Muscle layer of duodenum (tissue), 2 donors: ENCODE measurements at regions not wholly inside any gene's neighbourhood (a gene's known extent, or its start where the extent isn't known, plus 50 kb on each side); places are given as distances from the start of the nearest gene placed in this dataset.

Experiments used
- H3K27ac ChIP-seq: one replicate; pipeline ENCODE4 v1.7.0; 2013; ENCODE audit warnings: mild to moderate bottlenecking, low read length
- H3K27me3 ChIP-seq: one replicate; pipeline ENCODE4 v1.7.0; 2013; ENCODE audit warnings: low read depth, mild to moderate bottlenecking, control low read depth, low read length
- H3K36me3 ChIP-seq, 2 donors: one replicate each; pipeline ENCODE4 v1.7.0; 2013; ENCODE audit warnings: low read length in 2 of 2, control low read depth in 1 of 2, mild to moderate bottlenecking in 1 of 2; ENCODE audit not compliant: insufficient read depth in 2 of 2, control insufficient read depth in 1 of 2
- H3K4me1 ChIP-seq, 2 donors: one replicate each; pipeline ENCODE4 v1.7.0; 2013; ENCODE audit warnings: low read length in 2 of 2, mild to moderate bottlenecking in 2 of 2, control low read depth in 1 of 2, moderate library complexity in 1 of 2; ENCODE audit not compliant: insufficient read depth in 2 of 2, control insufficient read depth in 1 of 2
- H3K4me3 ChIP-seq, 2 donors: one replicate each; pipeline ENCODE4 v1.7.0; 2013; ENCODE audit warnings: low read length in 2 of 2, low read depth in 1 of 2, mild to moderate bottlenecking in 1 of 2
- H3K9me3 ChIP-seq, 2 donors: one replicate each; pipeline ENCODE4 v1.7.0; 2013; ENCODE audit warnings: low read length in 2 of 2, control low read depth in 1 of 2, mild to moderate bottlenecking in 1 of 2; ENCODE audit not compliant: control insufficient read depth in 1 of 2
- donor health status: healthy.

DNA sequence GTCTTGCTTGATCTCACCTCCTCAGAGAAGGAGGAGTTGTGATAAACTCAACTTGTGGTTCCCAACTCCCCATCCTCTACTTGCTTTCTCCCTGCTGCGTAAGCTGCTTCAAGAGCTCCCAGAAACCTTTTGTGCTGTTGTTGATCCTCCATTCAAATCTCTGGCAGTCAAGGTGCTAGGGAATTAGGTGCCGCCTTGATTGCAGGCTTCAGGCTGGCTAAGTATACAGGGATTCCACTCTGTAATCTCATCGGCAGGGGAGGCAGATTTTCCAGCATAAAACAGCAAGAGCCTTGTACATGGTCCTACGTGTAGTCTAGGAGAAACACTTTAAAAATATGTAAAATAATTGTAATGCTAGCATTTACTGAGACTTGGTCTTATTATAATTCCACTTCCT lies 116.2 kb upstream of the DDX18 start:
- H3K9me3 ChIP-seq, result no peaks in the 10 kb centered on the region
- H3K36me3 ChIP-seq, result no peaks in the 10 kb centered on the region
- H3K27ac ChIP-seq, result no peak overlapping the region
- no peaks in the 10 kb centered on the region for H3K4me1 ChIP-seq
- no peaks in the 10 kb centered on the region for H3K27me3 ChIP-seq
- H3K4me3 ChIP-seq, result no peak overlapping the region

DNA sequence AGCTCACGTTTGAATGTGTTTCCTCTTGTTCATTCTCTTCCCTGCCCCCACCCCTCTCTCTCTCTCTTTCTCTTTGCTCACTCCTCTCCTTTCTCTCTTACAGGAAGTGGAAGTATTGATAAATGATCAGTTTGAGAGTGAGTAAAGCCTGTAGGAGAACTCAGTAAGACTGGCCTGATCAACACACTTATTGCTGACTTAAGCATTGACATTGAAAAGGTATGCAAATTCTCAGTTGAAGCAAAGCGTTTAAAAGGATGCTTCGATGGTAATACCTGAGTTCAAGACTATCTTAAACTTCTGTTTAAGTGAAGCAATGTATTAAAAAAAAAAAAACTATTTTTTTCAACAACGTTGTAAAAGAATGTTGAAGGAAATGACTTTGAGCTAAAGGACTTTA lies 115.7 kb upstream of the DDX18 start:
- H3K4me1 ChIP-seq, result no peaks in the 10 kb centered on the region
- H3K27me3 ChIP-seq, result no peaks in the 10 kb centered on the region
- no peak overlapping the region for H3K4me3 ChIP-seq
- no peaks in the 10 kb centered on the region for H3K36me3 ChIP-seq
- no peaks in the 10 kb centered on the region for H3K9me3 ChIP-seq
- no peak overlapping the region for H3K27ac ChIP-seq

DNA sequence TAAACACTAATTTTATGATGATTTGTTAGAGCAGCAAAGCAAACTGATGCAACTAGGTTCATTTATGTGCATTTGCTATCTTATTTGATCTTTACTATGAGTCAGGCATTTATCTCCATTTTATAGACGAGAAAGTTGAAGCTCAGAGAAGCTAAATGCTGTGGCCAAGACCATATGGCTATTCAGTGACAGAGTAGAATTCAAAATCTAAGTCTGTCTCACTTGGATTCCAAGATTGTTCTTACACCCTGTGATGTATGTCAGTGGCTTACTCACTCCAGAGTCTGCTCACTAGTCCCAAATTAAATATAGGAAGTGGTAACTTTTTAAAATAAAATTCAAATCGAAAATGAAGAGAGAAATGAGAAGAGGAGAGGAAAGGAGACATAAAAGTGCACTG lies 114.0 kb upstream of the DDX18 start:
- Histone ChIP-seq H3K4me3 (no peak overlapping the region), H3K27ac (no peak overlapping the region)

DNA sequence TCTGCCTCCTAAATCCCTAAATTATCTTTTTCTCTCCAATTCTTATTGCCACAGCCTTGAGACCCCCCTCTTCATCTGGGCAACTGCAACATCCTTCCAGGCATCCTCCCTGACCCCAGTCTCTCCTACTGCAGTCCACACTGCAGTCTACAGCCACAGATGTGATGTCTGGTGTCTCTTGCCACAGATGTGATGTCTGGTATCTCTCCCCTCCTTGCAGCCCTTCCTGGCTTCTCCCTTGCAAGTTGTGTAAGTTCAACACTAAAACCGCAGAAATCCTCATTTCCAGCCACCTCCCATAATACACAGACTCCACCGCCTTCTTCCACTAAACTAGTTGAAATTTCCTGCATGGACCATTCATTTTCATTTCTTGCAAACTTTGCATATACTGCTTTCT lies 113.1 kb upstream of the DDX18 start:
- no peaks in the 10 kb centered on the region for H3K27me3 ChIP-seq
- no peaks in the 10 kb centered on the region for H3K4me1 ChIP-seq
- no peaks in the 10 kb centered on the region for H3K36me3 ChIP-seq
- H3K27ac ChIP-seq, result no peak overlapping the region
- H3K4me3 ChIP-seq, result no peak overlapping the region
- no peaks in the 10 kb centered on the region for H3K9me3 ChIP-seq

More for the DNA sequence above, 114.0 kb upstream of the DDX18 start:
- Histone ChIP-seq H3K36me3 (no peaks in the 10 kb centered on the region), H3K9me3 (no peaks in the 10 kb centered on the region), H3K27me3 (no peaks in the 10 kb centered on the region), H3K4me1 (no peaks in the 10 kb centered on the region)

DNA sequence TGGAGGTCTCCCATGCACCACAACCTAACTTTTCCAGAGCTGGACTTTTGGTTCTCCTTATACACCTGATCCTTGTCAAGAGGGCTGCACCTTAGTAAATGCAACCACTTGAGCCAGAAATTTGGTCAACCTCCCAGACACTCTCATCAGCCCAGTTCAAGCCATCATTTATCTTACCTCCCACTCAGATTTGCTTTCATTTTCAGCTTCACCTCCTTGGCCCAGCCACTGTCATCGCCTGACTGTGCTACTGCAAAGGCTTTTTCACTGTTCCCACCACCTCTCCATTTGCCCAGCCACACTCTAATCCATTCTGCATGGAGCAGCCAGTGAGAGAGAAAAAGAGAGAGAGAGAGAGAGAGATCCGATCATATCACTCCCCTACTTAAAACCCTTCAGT lies 112.4 kb upstream of the DDX18 start:
- Histone ChIP-seq H3K4me3 (no peak overlapping the region), H3K4me1 (no peaks in the 10 kb centered on the region), H3K9me3 (no peaks in the 10 kb centered on the region), H3K27me3 (no peaks in the 10 kb centered on the region), H3K36me3 (no peaks in the 10 kb centered on the region), H3K27ac (no peak overlapping the region)

DNA sequence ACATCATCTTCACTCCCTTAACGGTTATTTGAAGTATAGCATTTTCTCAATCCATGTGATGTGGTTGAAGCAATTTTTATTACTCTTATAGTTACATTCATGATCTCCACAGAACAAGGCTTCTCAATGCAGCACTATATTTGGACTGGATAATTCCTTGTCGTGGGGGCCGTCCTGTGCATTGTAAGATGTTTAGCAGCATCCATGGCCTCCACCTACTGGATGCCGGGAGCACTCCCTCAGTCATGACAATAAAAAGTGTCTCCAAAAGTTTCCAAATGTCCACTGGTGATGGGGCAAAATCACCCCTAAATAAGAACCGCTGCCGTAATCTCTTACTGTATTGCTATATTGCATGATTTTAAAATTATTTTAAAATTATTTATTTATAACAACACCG lies 110.6 kb upstream of the DDX18 start:
- H3K27ac ChIP-seq, result no peak overlapping the region
- H3K4me1 ChIP-seq, result no peaks in the 10 kb centered on the region
- H3K9me3 ChIP-seq, result no peaks in the 10 kb centered on the region

DNA sequence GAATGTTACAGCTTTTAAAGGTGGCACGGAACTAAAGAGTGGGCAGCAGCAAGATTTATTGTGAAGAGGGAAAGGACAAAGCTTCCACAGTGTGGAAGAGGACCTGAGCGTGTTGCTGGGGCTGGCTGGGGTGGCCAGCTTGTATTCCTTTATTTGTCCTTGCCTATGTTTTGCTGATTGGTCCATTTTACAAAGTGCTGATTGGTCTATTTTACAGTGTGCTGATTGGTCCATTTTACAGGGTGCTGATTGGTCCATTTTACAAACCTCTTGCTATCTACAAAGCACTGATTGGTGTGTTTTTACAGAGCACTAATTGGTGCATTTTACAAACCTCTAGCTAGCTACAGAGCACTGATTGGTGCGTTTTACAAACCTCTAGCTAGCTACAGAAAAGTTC lies 109.7 kb upstream of the DDX18 start:
- H3K4me3 ChIP-seq, result no peak overlapping the region
- no peaks in the 10 kb centered on the region for H3K4me1 ChIP-seq
- no peaks in the 10 kb centered on the region for H3K9me3 ChIP-seq
- H3K27me3 ChIP-seq, result no peaks in the 10 kb centered on the region
- H3K27ac ChIP-seq, result no peak overlapping the region
- H3K36me3 ChIP-seq, result no peaks in the 10 kb centered on the region

More for the DNA sequence above, 110.6 kb upstream of the DDX18 start:
- H3K36me3 ChIP-seq, result no peaks in the 10 kb centered on the region
- no peaks in the 10 kb centered on the region for H3K27me3 ChIP-seq
- H3K4me3 ChIP-seq, result no peak overlapping the region

DNA sequence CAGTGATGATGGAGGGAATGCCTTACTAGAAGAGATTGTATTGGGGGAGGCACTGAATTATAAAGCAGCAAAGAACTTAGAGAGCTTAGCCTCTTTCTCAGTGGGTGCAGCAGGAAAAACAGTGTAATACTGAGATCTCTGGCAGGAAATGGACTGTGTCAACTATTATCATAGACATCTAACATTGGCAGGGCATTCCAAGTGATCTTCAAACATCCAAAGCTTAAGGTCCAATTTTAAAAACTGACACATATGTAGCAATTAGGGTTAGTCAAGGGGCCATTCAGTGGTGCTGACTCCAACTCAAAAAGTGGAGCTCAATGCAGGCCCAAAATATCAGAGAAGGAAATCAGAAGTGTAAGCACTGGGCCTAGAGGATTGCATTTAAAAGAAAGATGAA lies 106.6 kb upstream of the DDX18 start:
- no peaks in the 10 kb centered on the region for H3K27me3 ChIP-seq
- H3K36me3 ChIP-seq, result no peaks in the 10 kb centered on the region
- H3K27ac ChIP-seq, result no peak overlapping the region
- no peaks in the 10 kb centered on the region for H3K4me1 ChIP-seq
- no peak overlapping the region for H3K4me3 ChIP-seq
- H3K9me3 ChIP-seq, result peaks cover 0 to 5% of the 10 kb centered on the region in 2 donors

DNA sequence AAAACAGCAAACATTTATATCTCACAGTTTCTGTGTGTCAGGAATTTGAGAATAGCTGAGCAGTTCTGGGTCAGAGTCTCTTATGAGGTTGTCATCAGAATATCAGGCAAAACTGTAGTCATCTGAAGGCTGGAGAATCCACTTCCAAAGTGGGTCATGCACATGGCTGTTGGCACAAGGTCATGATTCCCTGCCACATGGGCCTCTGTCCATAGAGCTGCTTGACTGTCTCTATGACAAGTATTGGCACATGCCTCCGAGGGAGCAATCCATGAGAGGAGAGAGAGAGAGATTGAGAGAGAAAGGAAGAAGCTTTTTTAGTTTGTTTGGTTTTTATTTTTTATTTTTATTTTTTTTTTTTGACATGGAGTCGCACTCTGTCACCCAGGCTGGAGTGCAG lies 101.8 kb upstream of the DDX18 start:
- Histone ChIP-seq H3K27ac (no peak overlapping the region), H3K9me3 (peaks cover 0 to 5% of the 10 kb centered on the region in 2 donors), H3K27me3 (no peaks in the 10 kb centered on the region), H3K4me1 (no peaks in the 10 kb centered on the region), H3K4me3 (no peak overlapping the region), H3K36me3 (no peaks in the 10 kb centered on the region)

DNA sequence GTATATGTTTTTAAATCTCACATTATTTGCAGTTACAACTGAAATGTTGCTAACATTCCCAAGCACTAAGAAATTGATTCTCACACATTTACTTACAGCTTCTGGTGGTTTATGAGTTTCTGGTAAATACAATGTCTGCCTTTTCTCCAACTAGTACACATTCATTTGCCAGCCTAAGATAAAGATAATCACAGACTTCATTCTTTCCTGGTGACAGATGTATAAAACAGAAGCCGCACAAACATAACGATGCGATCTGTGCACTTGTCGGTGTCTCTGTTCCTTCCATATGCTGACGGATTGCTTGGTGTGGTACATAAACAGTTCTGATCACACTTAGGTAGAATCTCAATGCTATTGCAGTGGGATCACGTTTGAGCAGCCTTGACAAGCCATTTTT lies 100.4 kb upstream of the DDX18 start:
- Histone ChIP-seq H3K9me3 (peaks cover 0 to 5% of the 10 kb centered on the region in 2 donors), H3K27ac (no peak overlapping the region), H3K36me3 (no peaks in the 10 kb centered on the region), H3K4me1 (no peaks in the 10 kb centered on the region), H3K27me3 (no peaks in the 10 kb centered on the region), H3K4me3 (no peak overlapping the region)

DNA sequence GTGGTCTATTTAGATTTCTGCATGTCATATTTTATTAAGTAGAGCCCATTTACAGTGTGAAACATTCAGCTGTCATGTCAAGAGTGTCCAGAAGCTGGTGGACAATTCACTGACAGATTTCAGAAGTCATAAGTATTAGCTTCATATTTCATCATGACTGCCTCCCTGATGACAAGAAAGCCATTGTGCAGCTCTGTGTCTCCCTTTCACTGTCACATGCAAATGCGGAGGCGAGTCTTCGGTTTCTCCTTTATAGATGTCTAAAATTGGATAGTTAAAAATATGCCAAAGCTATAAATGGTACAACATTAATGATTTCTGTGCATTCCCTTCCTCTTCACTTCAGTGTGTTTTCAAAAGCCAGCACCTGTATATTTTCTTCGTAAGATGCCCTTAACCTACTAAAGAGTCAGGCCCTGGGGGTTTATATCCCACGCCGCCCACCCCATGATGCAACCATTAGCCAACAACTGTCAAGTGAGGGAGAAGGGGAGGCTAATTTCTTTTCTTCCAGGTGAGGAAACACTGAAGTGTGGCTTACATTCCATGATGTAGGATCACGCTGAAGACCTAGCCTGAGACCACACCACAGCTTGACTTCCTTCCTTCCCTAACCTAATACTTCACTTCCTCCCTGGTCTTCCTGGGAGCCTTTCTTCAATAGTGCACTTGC lies 99.6 kb upstream of the DDX18 start:
- Histone ChIP-seq H3K27ac (no peak overlapping the region), H3K4me1 (no peaks in the 10 kb centered on the region), H3K27me3 (no peaks in the 10 kb centered on the region), H3K36me3 (no peaks in the 10 kb centered on the region), H3K4me3 (no peak overlapping the region), H3K9me3 (peaks cover 0 to 5% of the 10 kb centered on the region in 2 donors)

DNA sequence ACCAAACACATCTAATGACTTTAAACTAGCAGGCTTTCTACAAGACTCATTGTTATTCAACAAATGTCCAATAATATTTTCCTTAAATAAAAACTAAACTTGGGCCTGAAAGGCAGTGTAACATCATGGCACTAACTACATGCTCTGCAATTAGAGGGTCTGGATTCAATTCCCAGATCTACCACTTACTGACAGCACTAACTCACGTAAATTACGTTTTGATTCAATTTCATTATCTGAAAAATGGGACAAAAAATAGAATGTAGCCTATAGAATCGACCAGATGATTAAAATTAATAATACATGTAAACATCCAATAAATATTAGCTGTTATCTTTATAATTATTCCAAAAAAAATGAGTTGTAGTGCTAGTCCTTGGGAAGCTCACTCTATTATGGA lies 98.0 kb upstream of the DDX18 start:
- Histone ChIP-seq H3K9me3 (peaks cover 0 to 5% of the 10 kb centered on the region in 2 donors), H3K27me3 (no peaks in the 10 kb centered on the region), H3K4me3 (no peak overlapping the region), H3K27ac (no peak overlapping the region), H3K4me1 (no peaks in the 10 kb centered on the region), H3K36me3 (no peaks in the 10 kb centered on the region)
